A549 (cell line): ENCODE measurements at regions not wholly inside any gene's neighbourhood (a gene's known extent, or its start where the extent isn't known, plus 50 kb on each side); places are given as distances from the start of the nearest gene placed in this dataset.

ENCODE experiments used
- ATAC-seq, 2 experiments: fragments of 200-7000 bp in 1 of 2; fragments of >200 bp in 1 of 2; cut with Nextera tagmentation in 1 of 2; cut with Tn5 transposase in 1 of 2; 3 replicates each; pipeline versions ENCODE4 v1.8.0 to v1.9.1; 2018 to 2020; ENCODE audit warnings: mild to moderate bottlenecking in 1 of 2, moderate library complexity in 1 of 2
- CTCF ChIA-PET: fragments of 300-600 bp; sonication (Branson Sonifier 250); formaldehyde crosslinking; extraction: SDS; loops from one replicate; lab custom pipeline; 2021; ENCODE audit warnings: antibody characterized with exemption, inconsistent platforms; lab: Yijun Ruan, JAX
- POLR2A ChIA-PET: fragments of 350-600 bp; formaldehyde crosslinking; extraction: SDS; loops from one replicate; lab custom pipeline; 2021; ENCODE audit warnings: antibody characterized with exemption, inconsistent platforms; lab: Yijun Ruan, JAX
- DNase-seq, 2 experiments: peaks; one replicate each; pipeline versions ENCODE4 v3.0.0 to v3.0.0-alpha.2; 2011 to 2016; ENCODE audit warnings: low read depth in 1 of 2, low spot score in 1 of 2
- FAIRE-seq: peaks from 2 replicates; lab custom pipeline; 2011; peaks lifted over from hg19 to GRCh38; lab: Jason Lieb, UNC
- H3K27ac ChIP-seq, 2 experiments: fragments of >200 bp; sonication (Bioruptor Twin); formaldehyde crosslinking; 3 replicates each; pipeline ENCODE4 v1.5.1; 2016 to 2017
- H3K4me1 ChIP-seq: fragments of >200 bp; sonication (Bioruptor Twin); formaldehyde crosslinking; 3 replicates; pipeline ENCODE4 v1.6.1; 2016
- H3K4me2 ChIP-seq: fragments of >200 bp; sonication (Bioruptor Twin); formaldehyde crosslinking; 3 replicates; pipeline ENCODE4 v1.6.1; 2016
- H3K4me3 ChIP-seq: fragments of >200 bp; sonication (Bioruptor Twin); formaldehyde crosslinking; 3 replicates; pipeline ENCODE4 v1.5.1; 2016
- H3K9me3 ChIP-seq: fragments of >200 bp; sonication (Bioruptor Twin); formaldehyde crosslinking; 3 replicates; pipeline ENCODE4 v1.6.1; 2016
- CBX2 ChIP-seq: fragments of 200-600 bp; sonication (generic); IDR thresholded peaks from 2 replicates; pipeline ENCODE4 v1.6.1; 2016; ENCODE audit warnings: low read depth, mild to moderate bottlenecking, borderline replicate concordance
- CHD4 ChIP-seq: fragments of 200-600 bp; sonication (generic); IDR thresholded peaks from 2 replicates; pipeline ENCODE4 v1.6.1; 2016; ENCODE audit warnings: antibody characterized with exemption, mild to moderate bottlenecking, borderline replicate concordance
- EHF ChIP-seq: fragments of 250-450 bp; sonication (Bioruptor Pico); IDR thresholded peaks from 2 replicates; pipeline ENCODE4 v1.5.0; 2020; ENCODE audit warnings: mild to moderate bottlenecking
- EHMT2 ChIP-seq: fragments of 200-600 bp; sonication (generic); IDR thresholded peaks from 2 replicates; pipeline ENCODE4 v1.6.1; 2016; ENCODE audit warnings: antibody characterized with exemption, low read depth, mild to moderate bottlenecking, moderate library complexity
- EP300 ChIP-seq, 2 experiments: fragments of >200 bp; sonication (Bioruptor Twin); formaldehyde crosslinking; IDR thresholded peaks; 2 replicates in 1 of 2; 3 replicates in 1 of 2; pipeline ENCODE4 v1.6.1; 2016 to 2017
- FOSB ChIP-seq: fragments of 250-450 bp; sonication (Bioruptor Pico); IDR thresholded peaks from 2 replicates; pipeline ENCODE4 v1.5.0; 2020; ENCODE audit warnings: mild to moderate bottlenecking, moderate library complexity
- GATA3 ChIP-seq: IDR thresholded peaks from 2 replicates; pipeline ENCODE4 v1.6.1; 2012; ENCODE audit warnings: borderline replicate concordance
- HOXB13 ChIP-seq: fragments of 250-450 bp; sonication (Bioruptor Pico); IDR thresholded peaks from 2 replicates; pipeline ENCODE4 v1.5.0; 2020; ENCODE audit warnings: low read depth, mild to moderate bottlenecking, moderate library complexity
- JUNB ChIP-seq: fragments of >200 bp; sonication (Bioruptor Twin); formaldehyde crosslinking; IDR thresholded peaks from 2 replicates; pipeline ENCODE4 v1.6.1; 2016
- KDM1A ChIP-seq: fragments of 200-600 bp; sonication (generic); IDR thresholded peaks from 2 replicates; pipeline ENCODE4 v1.6.1; 2016; ENCODE audit warnings: low read depth, mild to moderate bottlenecking
- KDM5A ChIP-seq: fragments of 200-600 bp; sonication (generic); IDR thresholded peaks from 2 replicates; pipeline ENCODE4 v1.6.1; 2016; ENCODE audit warnings: antibody characterized with exemption, mild to moderate bottlenecking
- MAFK ChIP-seq: fragments of 450-650 bp; IDR thresholded peaks from 2 replicates; pipeline ENCODE4 v1.6.1; 2014; ENCODE audit not compliant: partially characterized antibody
- MAZ ChIP-seq: fragments of 150-350 bp; IDR thresholded peaks from 2 replicates; pipeline ENCODE4 v1.6.1; 2014; ENCODE audit warnings: antibody characterized with exemption, low read depth, low read length, borderline replicate concordance
- NPAS2 ChIP-seq: fragments of 250-450 bp; sonication (Bioruptor Pico); IDR thresholded peaks from 2 replicates; pipeline ENCODE4 v1.8.0; 2022; ENCODE audit warnings: mild to moderate bottlenecking, moderate library complexity, borderline replicate concordance
- PHF8 ChIP-seq: fragments of 200-600 bp; sonication (generic); IDR thresholded peaks from 2 replicates; pipeline ENCODE4 v1.6.1; 2016; ENCODE audit warnings: low read depth, mild to moderate bottlenecking, antibody characterized with exemption, moderate library complexity, borderline replicate concordance
- RCOR1 ChIP-seq: fragments of 150-350 bp; IDR thresholded peaks from 2 replicates; pipeline ENCODE4 v1.6.1; 2014; ENCODE audit warnings: antibody characterized with exemption, low read length, low read depth
- RFX5 ChIP-seq: fragments of 450-650 bp; IDR thresholded peaks from 2 replicates; pipeline ENCODE4 v1.7.1; 2014; ENCODE audit warnings: antibody characterized with exemption, mild to moderate bottlenecking, moderate library complexity
- TFCP2L1 ChIP-seq: fragments of 250-450 bp; sonication (Bioruptor Pico); IDR thresholded peaks from 2 replicates; pipeline ENCODE4 v1.5.0; 2021; ENCODE audit warnings: mild to moderate bottlenecking
- ZFP36 ChIP-seq: fragments of 450-650 bp; IDR thresholded peaks from 2 replicates; pipeline ENCODE4 v1.6.1; 2014; ENCODE audit warnings: borderline replicate concordance; ENCODE audit not compliant: partially characterized antibody
- WGBS: methylation state at CpG from one replicate; pipeline ENCODE4 v1.1.6; 2017; ENCODE audit errors: missing lambda C conversion rate; 5-methylcytosine and 5-hydroxymethylcytosine counted together
- TF ChIP-seq, protein P1 (sequence below): fragments of >200 bp; sonication (Bioruptor Twin); formaldehyde crosslinking; IDR thresholded peaks from 2 replicates; pipeline ENCODE4 v1.6.1; 2016
- TF ChIP-seq, protein P2 (sequence below): IDR thresholded peaks from 2 replicates; pipeline ENCODE4 v1.6.1; 2012
- TF ChIP-seq, protein P3 (sequence below): fragments of 150-350 bp; IDR thresholded peaks from 2 replicates; pipeline ENCODE4 v1.6.1; 2014; ENCODE audit warnings: low read depth, mild to moderate bottlenecking, low read length
- TF ChIP-seq, protein P4 (sequence below): IDR thresholded peaks from 2 replicates; pipeline ENCODE4 v1.6.1; 2012
- TF ChIP-seq, protein P5 (sequence below): fragments of 200-600 bp; sonication (generic); IDR thresholded peaks from 2 replicates; pipeline ENCODE4 v1.6.1; 2016; ENCODE audit warnings: antibody characterized with exemption, mild to moderate bottlenecking, moderate library complexity
- TF ChIP-seq, protein P6 (sequence below): fragments of 250-450 bp; sonication (Bioruptor Pico); IDR thresholded peaks from 2 replicates; pipeline ENCODE4 v1.5.0; 2020; ENCODE audit warnings: low read depth, mild to moderate bottlenecking, moderate library complexity

DNA sequence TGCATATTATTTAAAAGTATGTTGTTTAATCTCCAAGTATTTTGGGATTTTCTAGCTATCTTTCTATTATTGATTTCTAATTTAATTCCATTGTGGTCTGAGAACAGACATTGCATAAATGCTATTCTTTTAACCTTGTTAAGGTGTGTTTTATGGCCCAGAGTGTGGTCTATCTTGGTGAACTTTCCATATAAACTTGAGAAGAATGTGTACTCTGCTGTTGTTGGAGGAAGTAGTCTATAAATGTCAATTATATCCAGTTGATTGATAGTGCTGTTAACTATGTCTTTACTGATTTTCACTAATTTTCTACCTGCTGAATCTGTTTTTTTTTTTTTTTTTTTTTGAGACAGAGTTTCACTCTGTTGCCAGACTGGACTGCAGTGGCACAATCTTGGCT, 180.9 kb downstream of the ZNF621 start:
- ChIA-PET CTCF (no interaction called here), POLR2A (no interaction called here)
- ATAC-seq (no peak), FAIRE-seq (no peak), DNase-seq (no peak)
- Histone ChIP-seq H3K9me3 (no peaks in the 10 kb centered on the region), H3K4me3 (no peak overlapping the region), H3K4me2 (no peak overlapping the region), H3K27ac (no peak overlapping the region), H3K4me1 (no peaks in the 10 kb centered on the region)
- TF ChIP-seq, protein P1, sequence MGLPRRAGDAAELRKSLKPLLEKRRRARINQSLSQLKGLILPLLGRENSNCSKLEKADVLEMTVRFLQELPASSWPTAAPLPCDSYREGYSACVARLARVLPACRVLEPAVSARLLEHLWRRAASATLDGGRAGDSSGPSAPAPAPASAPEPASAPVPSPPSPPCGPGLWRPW, result no peak
- TF ChIP-seq RFX5 (no peak), HOXB13 (CRISPR knock-in tag) (no peak), CHD4 (no peak), JUNB (no peak)
- TF ChIP-seq, protein P2, sequence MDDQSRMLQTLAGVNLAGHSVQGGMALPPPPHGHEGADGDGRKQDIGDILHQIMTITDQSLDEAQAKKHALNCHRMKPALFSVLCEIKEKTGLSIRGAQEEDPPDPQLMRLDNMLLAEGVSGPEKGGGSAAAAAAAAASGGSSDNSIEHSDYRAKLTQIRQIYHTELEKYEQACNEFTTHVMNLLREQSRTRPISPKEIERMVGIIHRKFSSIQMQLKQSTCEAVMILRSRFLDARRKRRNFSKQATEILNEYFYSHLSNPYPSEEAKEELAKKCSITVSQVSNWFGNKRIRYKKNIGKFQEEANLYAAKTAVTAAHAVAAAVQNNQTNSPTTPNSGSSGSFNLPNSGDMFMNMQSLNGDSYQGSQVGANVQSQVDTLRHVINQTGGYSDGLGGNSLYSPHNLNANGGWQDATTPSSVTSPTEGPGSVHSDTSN, result no peak

DNA sequence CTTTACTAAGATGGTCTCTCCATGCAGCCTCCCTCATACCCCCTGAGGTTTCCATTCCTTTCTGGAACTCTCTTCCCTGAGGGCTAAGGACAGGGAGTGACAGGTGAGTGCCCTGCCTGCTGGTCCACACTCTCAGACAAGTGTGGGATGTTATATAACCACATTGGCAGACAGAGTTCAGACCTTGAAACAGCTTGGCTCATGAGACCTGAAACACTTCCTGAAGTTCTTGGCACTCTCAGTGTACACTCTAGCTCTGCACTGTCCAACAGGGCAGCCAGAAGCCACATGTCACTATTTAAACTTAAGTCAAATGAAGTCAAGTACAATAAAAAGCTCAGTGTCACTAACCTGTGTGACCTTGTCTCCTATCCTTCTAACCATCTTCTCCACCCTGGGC, 188.5 kb downstream of the ZNF621 start:
- DNase-seq (no peak), ATAC-seq (no peak), FAIRE-seq (no peak)
- no peaks in the 10 kb centered on the region for H3K9me3 ChIP-seq
- H3K4me3 ChIP-seq, result no peak overlapping the region
- H3K27ac ChIP-seq, result no peak overlapping the region
- CTCF ChIA-PET, result no interaction called here
- POLR2A ChIA-PET, result no interaction called here
- H3K4me2 ChIP-seq, result no peak overlapping the region
- no peaks in the 10 kb centered on the region for H3K4me1 ChIP-seq
- TF ChIP-seq, protein P2, result no peak
- TF ChIP-seq EHF (CRISPR knock-in tag) (no peak), MAZ (no peak), CBX2 (no peak), MAFK (no peak), RCOR1 (no peak), ZFP36 (no peak), GATA3 (no peak), NPAS2 (no peak), EHMT2 (no peak), KDM5A (no peak), KDM1A (no peak)
- TF ChIP-seq, protein P3, sequence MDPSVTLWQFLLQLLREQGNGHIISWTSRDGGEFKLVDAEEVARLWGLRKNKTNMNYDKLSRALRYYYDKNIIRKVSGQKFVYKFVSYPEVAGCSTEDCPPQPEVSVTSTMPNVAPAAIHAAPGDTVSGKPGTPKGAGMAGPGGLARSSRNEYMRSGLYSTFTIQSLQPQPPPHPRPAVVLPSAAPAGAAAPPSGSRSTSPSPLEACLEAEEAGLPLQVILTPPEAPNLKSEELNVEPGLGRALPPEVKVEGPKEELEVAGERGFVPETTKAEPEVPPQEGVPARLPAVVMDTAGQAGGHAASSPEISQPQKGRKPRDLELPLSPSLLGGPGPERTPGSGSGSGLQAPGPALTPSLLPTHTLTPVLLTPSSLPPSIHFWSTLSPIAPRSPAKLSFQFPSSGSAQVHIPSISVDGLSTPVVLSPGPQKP, result no peak
- TF ChIP-seq, protein P4, sequence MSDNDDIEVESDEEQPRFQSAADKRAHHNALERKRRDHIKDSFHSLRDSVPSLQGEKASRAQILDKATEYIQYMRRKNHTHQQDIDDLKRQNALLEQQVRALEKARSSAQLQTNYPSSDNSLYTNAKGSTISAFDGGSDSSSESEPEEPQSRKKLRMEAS, result no peak
- TF ChIP-seq, all 56 proteins: peak for 0

DNA sequence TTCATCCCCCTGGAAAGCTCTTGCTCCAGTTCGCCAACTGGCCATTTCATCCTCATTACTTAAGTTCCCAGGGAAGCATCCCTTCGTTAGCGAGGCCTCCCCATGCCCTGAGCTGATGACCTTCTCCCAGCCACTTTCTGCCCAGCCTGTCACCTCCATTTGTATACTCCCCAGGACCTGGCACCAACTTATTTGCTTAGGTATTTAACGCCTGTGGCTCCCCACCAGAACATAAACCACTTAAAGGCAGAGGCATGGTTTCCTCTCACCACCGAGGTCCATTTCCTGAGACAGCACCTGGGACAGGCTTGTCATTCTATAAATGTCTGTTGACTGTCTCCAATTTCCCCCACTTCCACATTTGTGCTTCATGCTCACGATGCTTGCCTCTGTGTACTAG, 189.0 kb downstream of the ZNF621 start:
- no peak overlapping the region for H3K4me3 ChIP-seq
- H3K4me2 ChIP-seq, result no peak overlapping the region
- H3K4me1 ChIP-seq, result no peaks in the 10 kb centered on the region
- ChIA-PET CTCF (no interaction called here), POLR2A (no interaction called here)
- FAIRE-seq (no peak), DNase-seq (no peak), ATAC-seq (no peak)
- no peak overlapping the region for H3K27ac ChIP-seq
- WGBS, result 45% methylated on average over 6 of the region's 6 CpGs
- H3K9me3 ChIP-seq, result no peaks in the 10 kb centered on the region
- TF ChIP-seq TFCP2L1 (no peak), MAZ (no peak), FOSB (CRISPR knock-in tag) (no peak), RCOR1 (no peak), EP300 (IDR thresholded peaks at IDR 0.05) (no peak), ZFP36 (no peak), PHF8 (no peak), RFX5 (no peak)
- TF ChIP-seq, protein P5, sequence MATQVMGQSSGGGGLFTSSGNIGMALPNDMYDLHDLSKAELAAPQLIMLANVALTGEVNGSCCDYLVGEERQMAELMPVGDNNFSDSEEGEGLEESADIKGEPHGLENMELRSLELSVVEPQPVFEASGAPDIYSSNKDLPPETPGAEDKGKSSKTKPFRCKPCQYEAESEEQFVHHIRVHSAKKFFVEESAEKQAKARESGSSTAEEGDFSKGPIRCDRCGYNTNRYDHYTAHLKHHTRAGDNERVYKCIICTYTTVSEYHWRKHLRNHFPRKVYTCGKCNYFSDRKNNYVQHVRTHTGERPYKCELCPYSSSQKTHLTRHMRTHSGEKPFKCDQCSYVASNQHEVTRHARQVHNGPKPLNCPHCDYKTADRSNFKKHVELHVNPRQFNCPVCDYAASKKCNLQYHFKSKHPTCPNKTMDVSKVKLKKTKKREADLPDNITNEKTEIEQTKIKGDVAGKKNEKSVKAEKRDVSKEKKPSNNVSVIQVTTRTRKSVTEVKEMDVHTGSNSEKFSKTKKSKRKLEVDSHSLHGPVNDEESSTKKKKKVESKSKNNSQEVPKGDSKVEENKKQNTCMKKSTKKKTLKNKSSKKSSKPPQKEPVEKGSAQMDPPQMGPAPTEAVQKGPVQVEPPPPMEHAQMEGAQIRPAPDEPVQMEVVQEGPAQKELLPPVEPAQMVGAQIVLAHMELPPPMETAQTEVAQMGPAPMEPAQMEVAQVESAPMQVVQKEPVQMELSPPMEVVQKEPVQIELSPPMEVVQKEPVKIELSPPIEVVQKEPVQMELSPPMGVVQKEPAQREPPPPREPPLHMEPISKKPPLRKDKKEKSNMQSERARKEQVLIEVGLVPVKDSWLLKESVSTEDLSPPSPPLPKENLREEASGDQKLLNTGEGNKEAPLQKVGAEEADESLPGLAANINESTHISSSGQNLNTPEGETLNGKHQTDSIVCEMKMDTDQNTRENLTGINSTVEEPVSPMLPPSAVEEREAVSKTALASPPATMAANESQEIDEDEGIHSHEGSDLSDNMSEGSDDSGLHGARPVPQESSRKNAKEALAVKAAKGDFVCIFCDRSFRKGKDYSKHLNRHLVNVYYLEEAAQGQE, result no peak
- TF ChIP-seq, protein P2, result no peak
- TF ChIP-seq, protein P6, sequence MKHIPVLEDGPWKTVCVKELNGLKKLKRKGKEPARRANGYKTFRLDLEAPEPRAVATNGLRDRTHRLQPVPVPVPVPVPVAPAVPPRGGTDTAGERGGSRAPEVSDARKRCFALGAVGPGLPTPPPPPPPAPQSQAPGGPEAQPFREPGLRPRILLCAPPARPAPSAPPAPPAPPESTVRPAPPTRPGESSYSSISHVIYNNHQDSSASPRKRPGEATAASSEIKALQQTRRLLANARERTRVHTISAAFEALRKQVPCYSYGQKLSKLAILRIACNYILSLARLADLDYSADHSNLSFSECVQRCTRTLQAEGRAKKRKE, result no peak
- TF ChIP-seq, protein P1, result no peak
